GM21528 (cell line): ENCODE measurements at regions not wholly inside any gene's neighbourhood (a gene's known extent, or its start where the extent isn't known, plus 50 kb on each side); places are given as distances from the start of the nearest gene placed in this dataset.

Experiments
- ATAC-seq: cut with Tn5 transposase; IDR thresholded peaks from one replicate; pipeline ENCODE4 v1.9.1; 2021; ENCODE audit warnings: mild to moderate bottlenecking, moderate library complexity; ENCODE audit not compliant: unreplicated experiment, low FRiP score

- ATAC-seq, result no peak
Observed at GRCh38 chr5:69035665-69036064, 58.1 kb upstream of the SLC30A5 start.

- ATAC-seq, result no peak
Observed at GRCh38 chr5:69038539-69038938, 55.3 kb upstream of the SLC30A5 start.

- ATAC-seq, result no peak
Observed at GRCh38 chr5:69039829-69040228, 54.0 kb upstream of the SLC30A5 start.

GRCh38 chr5:69042500-69042899 is 51.3 kb upstream of the SLC30A5 start:
- peak; percentile 21 for ATAC-seq

GRCh38 chr5:69042915-69043654 is 50.7 kb upstream of the SLC30A5 start:
- peak; percentile 98 for ATAC-seq

GRCh38 chr5:69043655-69043996 is 50.2 kb upstream of the SLC30A5 start:
- ATAC-seq, result no peak
